UCSD-AML1 (cell line): ENCODE measurements at regions not wholly inside any gene's neighbourhood (a gene's known extent, or its start where the extent isn't known, plus 50 kb on each side); places are given as distances from the start of the nearest gene placed in this dataset.

Source experiments
- DNase-seq: peaks from one replicate; lab custom pipeline; 2025; ENCODE audit not compliant: unreplicated experiment; lab: John Stamatoyannopoulos, UW

DNA sequence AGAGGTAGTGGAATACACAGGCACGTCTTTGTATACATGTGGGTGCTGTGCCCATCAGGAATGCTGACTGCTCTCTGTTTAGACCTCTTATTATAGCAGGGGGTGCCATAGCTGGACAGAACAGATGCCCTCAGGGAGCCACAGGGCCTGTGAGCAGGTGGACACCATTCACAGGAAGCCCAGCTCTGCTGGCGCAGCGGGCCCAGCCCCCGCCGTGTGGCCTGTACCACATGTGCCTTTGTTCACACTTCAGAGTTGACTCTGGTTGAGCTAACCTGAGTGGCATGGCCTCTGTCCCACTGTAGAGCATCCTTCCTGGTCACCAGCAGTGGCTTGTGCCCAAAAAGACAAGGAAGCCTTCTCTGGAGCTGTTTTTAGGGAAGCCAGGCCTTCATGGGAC lies 730.9 kb upstream of the ID2 start:
- DNase-seq = no peak

DNA sequence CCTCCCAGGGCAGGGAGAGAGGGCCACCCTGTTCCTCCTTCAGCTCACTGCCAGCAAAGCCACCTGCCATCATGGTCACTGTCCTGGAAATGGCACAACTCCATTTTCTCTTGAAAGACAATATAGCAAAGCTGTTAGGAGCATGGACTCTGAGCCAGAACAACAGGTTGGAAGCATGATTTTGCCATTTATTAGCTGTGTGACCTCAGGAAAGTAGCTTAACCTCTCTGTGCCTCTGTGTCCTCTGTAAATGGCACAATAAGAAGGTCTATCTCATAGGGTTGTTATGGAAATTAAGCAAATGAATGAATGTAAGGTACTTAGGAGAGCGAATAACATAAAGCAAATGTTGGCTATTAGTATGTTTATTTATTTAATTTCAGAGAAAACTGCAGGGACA lies 730.4 kb upstream of the ID2 start:
- no peak for DNase-seq

DNA sequence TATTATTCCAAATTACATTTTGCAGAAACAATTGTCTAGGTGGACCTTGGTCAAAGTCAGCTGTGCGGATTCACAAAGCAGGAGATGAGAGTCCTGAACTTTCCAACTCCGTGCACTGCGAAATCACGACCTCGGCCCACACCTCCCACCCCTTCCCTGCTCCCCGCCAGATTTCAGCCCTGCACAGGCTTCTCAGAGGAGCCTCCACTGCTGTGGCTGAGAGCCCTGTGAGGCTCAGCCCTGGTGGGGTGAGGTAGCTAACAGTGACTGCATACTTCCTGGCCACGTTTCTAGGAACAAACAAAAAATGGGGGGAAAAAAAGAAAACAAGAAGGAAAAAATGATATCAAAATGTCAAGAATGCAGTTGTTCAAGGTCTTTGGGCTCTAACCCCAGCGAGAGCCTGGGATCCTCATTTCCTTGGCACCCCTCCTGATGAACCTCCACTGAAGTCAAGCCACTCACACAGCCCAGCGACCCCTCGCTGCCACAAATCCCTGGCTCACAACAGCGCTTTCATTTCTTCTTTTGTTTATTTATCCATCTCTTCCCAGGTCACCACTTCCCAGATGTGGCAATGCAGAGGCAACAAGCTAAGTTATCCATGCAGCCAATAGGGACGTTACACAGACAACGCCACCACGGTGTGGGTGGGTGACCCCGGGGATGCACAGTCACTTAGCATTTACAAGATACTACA lies 729.7 kb upstream of the ID2 start:
- DNase-seq = no peak

DNA sequence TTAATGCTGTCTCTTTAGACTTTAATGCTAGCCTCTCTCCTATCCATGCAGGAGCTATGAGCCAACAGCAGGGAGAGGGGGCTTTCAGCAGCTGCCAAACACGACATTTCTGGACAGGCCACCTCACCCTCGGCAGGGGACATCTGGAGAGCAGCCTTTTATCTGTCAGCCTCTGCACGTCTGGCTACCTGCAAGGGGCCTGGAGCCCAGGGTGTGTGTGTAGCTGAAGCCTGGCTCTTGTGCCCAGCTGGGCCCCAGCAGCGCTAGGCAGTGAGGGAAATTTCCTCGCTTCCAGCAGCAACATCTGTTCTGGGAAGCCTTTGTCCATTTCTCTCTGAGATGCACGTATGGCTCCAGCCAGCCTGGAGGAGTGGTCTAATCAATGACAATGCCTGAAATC lies 728.7 kb upstream of the ID2 start:
- no peak for DNase-seq

DNA sequence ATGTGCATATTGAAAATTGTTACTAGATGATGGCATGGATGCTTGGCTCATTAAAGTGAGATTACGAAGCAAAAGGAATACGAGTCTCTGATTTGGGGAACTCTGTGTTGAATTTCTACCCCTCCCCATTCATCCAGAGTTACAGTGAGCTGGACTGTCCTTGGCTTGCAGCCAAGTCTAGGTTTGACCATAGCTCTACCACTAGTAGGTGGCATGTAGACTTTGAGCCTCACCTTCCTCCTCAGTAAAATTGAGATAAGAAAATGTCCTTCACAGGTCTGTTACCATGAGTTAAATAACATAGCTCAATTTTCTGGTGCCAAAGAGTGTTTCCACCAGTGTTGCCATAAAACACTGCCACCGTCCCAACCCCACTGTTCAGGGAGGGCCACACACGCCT lies 727.6 kb upstream of the ID2 start:
- DNase-seq = no peak

DNA sequence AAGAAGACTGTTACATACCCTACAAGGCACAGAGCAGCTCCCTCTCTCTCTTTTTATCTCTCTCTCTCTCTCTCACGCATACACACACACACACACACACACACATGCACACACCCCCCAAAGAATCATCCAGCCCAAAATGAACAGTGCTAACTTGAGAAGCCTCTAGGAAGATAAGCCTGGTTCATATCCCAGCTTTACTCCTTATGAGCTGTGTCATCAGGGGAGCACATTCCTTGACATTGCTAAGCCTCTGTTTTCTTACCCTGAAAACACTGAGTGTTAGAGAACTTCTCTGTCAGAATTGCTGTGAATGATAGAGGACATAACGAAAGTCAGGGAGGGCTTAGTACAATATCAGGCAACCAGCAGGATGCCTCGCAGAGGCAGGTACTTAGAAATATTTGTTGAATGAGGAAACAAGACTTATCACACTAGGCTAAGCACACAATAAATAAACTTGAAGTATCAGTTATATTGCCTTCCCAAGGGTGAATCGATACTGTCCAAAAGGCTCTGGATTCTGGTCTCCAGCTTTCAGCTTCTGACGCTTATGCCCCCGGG lies 725.6 kb upstream of the ID2 start:
- DNase-seq = no peak

DNA sequence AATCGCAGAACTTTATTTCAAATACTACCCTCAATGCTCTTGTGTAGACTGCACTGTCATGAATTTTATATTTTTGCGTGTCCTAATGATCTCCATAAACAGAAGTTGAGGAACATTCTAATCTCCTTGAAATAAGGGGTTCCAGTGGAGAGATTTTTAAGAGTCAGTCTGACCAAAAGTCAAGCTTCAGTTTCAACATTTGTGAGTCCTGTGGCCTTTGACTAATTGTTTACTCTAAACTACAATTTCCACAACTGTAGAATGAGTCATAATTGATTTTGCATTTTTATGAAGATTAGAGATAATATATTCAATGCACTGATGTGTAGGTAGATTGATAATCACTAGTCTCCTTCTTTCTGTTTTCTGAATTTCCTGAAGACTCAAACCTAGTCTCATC lies 720.3 kb upstream of the ID2 start:
- no peak for DNase-seq

DNA sequence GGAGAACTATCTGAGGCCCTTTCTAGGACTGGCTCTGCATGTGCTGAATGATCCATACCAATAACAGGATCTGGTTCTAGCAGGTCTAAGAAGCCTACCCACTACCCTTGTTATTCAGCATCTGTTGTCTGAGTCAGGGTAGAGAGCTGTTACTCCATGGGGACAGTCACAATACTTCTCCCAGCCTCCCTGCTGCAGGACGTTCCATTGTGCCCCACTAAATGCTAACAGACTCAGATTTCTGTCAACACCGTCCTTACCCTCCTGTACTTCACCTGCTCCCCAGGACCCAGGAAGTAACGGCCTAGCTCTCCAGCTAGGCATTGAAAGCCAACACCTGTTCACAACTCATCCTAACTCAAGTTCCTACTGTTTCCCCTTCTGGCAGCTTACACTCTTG lies 719.7 kb upstream of the ID2 start:
- DNase-seq = no peak

DNA sequence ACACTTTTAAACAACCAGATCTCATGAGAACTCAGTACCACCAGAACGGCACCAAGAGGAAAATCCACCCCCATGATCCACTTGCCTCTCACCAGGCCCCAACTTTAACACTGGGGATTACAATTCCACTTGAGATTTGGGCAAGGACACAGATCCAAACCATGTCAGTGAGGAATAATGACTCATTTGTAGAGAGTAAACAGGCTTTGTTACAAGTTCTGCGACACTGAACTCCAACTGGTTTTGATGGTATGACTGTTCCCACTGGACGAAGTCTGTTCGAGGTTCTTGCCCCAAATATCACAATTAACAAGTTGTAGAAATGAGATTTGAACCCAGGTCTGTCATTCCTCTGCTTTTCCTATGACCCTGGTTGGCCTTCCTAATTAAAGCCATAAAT lies 718.1 kb upstream of the ID2 start:
- no peak for DNase-seq

DNA sequence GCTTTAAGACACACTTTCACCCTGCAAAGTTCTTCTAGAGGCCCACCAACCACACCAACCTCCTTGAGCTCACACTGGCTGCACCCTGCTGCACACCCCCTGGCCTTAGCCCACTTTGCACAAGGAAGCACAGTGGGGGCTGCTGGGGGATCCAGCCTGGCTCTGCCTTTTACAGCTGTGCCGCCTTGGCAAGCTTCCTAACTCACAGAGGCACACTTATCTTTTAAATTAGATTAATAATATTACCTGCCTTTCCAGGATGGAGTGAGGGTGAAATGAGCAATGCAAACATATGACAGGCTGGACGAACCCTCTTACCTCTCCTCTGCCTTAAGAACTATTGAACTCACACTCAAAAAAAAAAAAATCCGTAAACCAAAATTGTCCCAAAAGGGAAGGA lies 715.8 kb upstream of the ID2 start:
- no peak for DNase-seq

DNA sequence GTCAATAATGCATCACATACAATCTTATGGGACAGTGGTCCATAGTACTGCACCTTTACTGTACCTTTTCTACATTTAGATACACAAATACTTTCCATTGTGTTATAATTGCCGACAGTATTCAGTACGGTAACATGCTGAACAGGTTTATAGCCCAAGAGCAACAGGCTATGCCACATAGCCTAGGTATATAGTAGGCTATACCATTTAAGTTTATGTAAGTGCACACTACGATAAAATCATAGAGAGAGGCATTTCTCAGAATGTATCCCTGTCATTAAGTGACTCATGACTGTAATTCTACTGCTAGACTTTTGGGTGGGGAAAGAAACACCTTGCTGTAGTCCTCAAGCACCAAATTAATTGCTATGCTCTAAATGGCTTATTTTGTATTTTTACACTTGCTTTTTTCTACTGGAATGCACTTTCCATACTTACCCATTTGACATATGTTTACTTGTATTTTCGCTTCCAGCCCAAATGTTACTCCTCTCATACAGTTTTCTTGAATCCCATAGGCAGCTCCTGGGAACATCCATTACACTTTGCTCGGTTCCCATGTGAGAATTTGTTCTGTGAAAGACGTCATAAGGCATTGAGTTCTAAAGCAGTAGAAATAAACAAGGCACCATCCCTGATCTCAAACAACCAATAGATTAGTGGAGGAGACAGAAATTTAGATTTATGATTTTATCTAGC lies 714.0 kb upstream of the ID2 start:
- no peak for DNase-seq

DNA sequence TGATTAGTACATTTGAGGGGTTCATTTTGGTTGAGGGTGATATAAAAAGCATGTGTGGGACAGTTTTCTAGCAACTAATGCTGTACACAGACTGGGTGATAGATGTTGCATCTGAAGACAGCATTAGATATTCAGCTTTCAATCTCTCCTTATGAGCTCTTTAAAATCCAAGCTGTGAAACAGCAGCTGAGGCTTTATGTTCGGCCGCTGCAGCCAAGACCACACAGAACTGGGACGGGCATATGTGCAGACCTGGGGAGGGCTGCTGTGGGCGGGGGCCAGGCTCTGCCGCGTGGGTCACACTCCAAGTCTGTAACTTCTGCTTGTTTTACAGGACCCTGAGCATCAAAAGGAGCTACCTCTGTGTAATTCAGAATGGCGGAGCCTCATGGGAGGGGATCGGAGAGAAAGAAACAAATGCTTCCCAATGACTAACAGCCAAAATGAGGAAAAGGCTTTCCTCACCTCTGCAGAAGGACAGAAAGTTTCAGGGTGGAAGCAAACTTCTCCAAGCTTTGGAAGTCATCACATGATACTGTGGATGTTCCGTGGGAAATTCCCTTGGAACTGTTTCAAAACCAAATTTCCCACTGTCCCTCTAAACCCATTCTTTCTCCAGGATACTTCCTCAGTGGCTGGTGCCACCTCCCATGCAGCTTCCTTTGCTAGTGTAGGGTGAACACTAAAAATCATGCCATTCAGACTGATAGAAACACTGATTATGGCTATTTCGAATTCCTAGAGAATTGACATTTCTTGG lies 711.9 kb upstream of the ID2 start:
- no peak for DNase-seq

DNA sequence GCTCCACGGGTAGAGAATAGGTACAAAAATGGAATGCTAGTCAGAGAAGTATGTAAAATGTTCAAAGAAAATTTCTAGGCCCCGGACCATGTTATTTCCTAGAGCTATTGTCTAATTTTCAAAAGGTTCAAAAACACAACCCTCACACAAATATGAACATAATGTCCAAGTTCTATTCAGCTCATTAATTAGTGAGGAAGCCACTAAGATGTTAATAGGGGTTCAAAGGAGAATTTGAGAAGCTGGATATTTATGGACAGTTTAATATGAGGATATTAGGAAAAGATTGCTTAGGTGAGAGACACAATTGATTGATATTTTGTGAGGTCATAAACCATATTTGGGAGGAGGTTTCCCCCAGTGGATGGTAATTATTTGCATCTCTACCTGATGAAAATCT lies 710.6 kb upstream of the ID2 start:
- DNase-seq = no peak

DNA sequence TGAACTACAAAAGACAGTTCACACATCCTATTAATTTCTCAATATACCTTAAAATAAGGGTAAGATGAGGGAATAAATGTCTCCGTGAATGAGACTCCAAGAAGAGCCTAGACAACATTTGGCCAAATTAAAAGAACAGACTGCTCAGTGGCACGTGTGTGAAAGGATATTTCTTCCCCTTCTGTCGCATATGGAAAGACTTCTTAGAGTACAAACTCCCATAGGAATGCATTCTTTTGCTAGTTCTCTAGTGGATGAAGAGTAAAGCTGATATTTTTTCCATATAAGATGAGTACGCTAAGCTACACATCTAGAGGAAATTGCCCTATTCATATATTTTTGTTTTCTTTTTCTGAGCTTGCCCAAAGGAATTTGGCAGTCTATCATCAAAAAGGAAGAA lies 710.0 kb upstream of the ID2 start:
- DNase-seq = no peak

DNA sequence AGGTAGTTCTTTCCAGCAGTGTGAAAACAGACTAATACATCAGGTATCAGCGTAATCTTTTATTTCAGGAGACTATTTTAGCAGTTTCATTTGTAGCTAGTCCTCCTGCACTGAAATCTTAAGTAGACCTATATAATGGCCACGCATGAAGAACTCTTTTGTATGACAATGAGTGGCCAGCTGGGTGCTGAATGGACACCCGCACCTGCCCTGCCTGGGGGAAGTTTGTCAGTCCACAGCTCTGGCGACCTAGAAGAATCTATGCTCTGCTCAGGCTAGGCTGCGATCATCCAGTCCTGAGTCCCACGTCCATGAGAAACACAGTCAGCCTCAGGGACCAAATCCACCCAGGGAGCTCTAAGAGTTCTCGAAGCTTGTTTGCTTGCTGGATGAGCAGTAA lies 709.2 kb upstream of the ID2 start:
- DNase-seq = no peak

DNA sequence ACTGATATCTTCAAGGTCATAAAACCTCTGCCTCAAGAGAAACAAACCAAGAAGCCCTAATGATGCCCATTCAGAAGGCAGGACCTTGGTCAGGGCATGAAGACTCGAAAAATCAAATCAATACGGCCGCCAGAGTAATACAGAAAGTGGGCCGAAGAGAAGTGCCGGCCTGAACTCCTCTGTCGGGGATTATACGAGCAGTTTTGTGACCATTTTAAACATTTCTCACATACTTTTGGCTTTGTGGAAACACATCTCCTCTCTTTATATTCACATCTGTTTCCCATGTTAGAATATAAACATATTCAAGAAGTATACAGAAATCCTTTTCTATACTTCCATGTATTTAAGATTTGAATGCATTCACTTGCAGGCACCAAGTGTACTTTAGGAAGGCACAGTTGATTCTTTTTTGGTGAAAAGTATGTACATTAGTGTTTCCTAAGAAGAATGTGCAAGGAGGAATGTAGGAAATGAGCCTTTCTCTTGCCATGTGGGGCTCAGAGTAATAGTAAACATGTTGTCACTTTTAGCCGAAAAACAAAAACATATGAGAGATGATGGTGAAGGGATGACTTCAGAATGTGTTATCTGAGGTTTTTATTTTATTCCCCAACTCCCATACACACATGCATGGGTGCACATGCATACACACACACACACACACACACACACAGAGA lies 707.9 kb upstream of the ID2 start:
- no peak for DNase-seq

DNA sequence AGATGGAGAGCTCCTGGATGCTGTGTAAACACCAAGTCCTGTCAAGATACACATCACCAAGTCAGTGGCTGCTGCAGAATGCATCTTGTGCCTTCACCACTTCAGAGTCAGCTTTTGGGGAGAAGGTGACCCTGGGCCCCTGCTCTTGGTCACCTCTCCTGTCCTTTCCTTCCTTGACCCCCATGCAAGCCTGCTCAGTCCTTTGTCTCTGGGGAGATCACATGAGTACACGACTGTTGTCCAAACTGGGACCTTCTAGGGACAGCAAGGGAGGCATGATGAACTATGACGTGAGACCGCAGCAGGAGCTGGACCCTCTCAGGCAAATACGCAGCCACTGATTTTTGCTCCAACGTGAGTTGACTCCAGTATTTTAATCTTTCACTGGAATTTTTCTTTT lies 706.9 kb upstream of the ID2 start:
- no peak for DNase-seq

DNA sequence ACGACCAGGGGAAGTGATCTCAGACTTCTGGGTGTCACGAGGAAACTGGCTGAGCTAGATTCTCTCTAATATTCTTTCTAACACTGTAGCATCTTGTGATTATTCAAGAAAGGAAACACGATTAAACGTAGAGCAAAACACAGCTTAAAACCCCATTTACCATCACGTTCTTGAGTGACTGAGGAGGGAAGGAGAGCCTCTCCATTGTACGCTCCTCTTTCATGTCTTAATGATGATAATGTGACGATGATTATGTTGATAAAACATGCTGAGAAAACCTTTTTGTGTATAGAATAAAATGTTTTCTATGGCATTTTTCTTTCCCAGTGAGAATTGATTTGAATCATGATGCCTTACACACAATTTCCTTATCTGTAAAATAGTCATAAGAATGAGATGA lies 705.6 kb upstream of the ID2 start:
- DNase-seq = no peak

DNA sequence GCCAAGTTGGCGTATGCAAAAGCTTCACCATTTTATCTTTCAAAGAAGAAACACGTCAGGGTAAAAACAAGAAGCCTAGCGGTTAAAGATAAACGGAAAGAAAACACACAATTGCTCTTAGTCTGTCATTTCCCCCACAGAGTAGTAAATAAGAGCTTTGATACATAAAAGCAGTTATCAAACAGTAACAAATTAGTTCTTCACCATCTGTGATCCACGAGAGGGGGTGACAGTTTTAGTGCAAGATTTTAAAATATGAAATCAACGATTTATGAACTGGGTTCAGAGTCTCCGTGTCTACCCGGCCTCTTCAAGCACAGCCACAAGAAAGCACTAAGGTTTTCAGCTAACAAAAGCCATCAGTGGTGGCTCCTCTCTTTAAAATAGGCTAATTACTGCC lies 703.9 kb upstream of the ID2 start:
- no peak for DNase-seq

DNA sequence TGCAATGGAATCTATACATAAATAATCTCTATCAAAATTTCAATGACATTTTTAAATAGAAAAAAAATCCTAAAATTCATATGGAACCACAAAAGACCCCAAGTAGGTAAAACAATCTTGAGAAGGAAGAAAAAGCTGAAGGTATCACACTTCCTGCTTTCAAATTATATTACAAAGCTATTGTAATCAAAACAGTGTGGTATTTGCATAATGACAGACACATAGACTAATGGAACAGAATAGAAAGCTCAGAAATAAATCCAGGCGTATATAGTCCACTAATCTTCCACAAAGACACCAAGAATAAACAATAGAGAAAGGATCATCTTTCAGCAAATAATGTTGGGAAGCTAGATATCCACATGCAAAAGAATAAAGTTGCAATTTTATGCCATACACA lies 699.8 kb upstream of the ID2 start:
- no peak for DNase-seq

DNA sequence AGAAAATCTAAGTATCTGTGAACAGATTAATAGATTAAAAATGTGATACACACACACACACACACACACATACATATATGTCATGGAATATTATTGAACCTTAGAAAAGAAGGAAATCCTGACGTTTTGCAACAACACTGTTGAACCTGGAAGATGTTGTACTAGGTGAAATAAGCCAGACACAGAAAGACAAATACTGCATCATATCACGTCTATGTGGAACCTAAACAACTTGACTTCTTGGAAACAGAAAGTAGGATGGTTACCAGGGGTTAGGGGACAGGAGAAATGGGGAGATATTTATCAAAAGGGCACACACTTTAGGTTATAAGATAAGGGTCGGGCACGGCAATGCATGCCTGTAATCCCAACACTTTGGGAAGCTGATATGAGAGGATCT lies 698.4 kb upstream of the ID2 start:
- no peak for DNase-seq

DNA sequence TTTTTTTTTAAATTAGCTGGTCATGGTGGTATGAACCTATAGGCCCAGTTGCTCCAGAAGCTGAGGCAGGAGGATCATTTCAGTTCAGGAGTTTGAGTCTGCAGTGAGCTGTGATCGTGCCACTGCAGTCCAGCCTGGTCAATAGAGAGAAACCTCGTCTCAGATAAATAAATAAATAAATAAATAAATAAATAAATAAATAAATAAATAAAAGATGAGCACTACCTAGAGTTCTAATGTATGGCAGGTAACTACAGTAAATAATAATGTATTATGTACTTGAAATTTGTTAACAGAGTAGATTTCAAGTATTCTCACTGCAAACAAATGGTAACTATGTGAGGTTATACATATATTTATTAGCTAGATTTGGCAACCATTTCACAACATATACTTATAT lies 697.9 kb upstream of the ID2 start:
- DNase-seq = no peak
